ENCODE measurements at regions not wholly inside any gene's neighbourhood (a gene's known extent, or its start where the extent isn't known, plus 50 kb on each side); places are given as distances from the start of the nearest gene placed in this dataset.
"Not testable (repeated sequence)": the region's sequence is repeated elsewhere in the genome, so short reads cannot be mapped to it uniquely, and the experiment has no call there.

DNA sequence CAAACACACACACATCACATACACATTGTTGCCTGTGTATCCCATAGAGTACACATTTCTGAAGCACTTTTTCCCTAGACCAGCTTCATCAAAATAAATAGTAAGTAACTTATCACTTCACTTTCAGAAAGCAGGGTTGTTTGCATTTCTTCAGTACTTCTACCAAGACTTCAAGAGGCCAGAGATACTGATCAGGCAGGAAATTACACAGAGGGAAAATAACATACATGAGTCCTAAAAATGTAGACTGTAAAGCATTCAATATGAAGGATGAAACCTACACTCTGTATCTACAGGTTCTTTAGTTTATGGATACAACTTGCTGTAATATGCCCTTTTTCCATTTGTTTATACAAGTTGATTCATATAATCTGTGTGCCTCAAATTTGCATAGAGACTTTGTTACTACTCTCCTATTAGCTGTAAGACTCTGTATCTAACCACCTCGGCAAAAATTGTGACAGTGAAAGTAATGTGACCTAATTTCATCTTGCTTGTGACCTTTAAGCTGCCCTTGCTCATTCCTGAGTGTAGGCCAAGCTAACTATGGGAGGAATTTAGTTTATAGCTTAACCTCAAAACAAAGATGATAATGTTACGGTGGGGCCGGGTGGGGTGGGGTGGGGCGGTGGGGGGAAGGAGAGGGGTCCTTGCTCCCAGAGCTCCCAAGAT lies 228.9 kb upstream of the SPOPL start:
- no peak for DNase-seq
- no peak overlapping the region for H3K4me3 ChIP-seq
- H3K36me3 ChIP-seq, result no peaks in the 10 kb centered on the region
- WGBS, 2 donors, result 68 to 84% methylated on average over 4 of the region's 4 CpGs
- H3K9me3 ChIP-seq, result no peaks in the 10 kb centered on the region
- TF ChIP-seq POLR2A (IDR thresholded peaks at IDR 0.05) (no peak), POLR2AphosphoS5 (IDR thresholded peaks at IDR 0.05) (no peak)
- TF ChIP-seq, protein P1, sequence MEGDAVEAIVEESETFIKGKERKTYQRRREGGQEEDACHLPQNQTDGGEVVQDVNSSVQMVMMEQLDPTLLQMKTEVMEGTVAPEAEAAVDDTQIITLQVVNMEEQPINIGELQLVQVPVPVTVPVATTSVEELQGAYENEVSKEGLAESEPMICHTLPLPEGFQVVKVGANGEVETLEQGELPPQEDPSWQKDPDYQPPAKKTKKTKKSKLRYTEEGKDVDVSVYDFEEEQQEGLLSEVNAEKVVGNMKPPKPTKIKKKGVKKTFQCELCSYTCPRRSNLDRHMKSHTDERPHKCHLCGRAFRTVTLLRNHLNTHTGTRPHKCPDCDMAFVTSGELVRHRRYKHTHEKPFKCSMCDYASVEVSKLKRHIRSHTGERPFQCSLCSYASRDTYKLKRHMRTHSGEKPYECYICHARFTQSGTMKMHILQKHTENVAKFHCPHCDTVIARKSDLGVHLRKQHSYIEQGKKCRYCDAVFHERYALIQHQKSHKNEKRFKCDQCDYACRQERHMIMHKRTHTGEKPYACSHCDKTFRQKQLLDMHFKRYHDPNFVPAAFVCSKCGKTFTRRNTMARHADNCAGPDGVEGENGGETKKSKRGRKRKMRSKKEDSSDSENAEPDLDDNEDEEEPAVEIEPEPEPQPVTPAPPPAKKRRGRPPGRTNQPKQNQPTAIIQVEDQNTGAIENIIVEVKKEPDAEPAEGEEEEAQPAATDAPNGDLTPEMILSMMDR (IDR thresholded peaks at IDR 0.05), result no peak
- H3K27ac ChIP-seq, result no peak overlapping the region
- no peaks in the 10 kb centered on the region for H3K27me3 ChIP-seq
- intact Hi-C loops (cut with DNase I), result no loop called here
- H3K4me1 ChIP-seq, result no peaks in the 10 kb centered on the region

DNA sequence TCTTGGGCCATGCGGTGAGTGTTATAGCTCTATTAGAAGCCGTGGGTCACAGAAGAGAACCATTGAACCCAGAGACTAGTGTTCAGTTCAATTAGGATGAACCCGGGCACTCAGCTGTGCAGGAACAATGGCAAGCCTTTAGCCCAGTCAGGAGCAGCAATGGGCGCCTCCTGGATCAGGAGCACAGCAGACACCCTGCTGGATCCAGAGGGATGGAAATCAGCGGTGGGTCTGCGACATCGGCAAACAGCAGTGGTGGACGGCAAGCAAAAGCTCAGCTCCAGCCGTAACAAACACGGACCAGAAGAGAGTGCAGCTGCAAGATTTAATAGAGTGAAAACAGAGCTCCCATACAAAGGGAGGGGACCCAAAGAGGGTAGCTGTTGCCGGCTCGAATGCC lies 228.3 kb upstream of the SPOPL start:
- H3K9me3 ChIP-seq; H3K36me3 ChIP-seq; H3K27ac ChIP-seq; H3K4me1 ChIP-seq; DNase-seq; H3K4me3 ChIP-seq; H3K27me3 ChIP-seq; intact Hi-C loops (cut with DNase I): not testable (repeated sequence)
- WGBS, 2 donors, result 96 to 97% methylated on average over 12 of the region's 12 CpGs

DNA sequence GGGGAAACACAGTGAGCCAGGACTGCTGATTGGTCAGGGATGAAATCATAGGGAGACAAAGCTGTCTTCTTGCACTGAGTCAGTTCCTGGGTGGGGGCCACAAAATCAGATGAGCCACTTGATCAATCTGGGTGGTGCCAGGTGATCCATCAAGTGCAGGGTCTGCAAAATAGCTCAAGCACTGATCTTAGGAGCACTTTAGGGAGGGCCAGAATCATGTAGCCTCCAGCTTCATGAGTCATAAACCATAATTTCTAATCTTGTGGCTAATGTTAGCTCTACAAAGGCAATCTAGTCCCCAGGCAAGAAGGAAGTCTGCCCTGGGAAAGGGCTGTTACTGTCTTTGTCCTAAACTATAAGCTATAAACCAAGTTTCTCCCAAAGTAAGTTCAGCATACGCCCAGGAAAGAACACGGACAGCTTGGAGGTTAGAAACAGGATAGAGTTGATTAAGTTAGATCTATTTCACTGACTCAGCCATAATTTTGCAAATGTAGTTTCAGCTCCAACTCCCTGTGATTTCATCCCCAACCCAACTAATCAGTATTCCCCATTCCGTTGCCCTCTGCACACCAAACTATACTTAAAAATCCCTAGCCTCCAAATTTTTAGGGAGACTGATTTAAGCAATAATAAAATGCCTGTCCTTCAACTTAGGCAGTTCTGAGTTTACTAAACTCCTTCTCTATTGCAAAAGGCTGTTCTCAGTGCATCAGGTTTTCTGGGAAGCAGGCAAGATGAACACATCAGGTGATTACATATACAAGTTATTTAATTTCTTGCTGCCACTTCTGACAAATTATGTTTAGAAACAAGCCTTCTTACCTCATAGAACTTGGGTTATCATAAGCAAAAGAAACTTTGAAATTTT lies 226.9 kb upstream of the SPOPL start:
- no peak for DNase-seq
- WGBS, 2 donors, result 22 to 73% methylated on average over 3 of the region's 3 CpGs
- no peaks in the 10 kb centered on the region for H3K9me3 ChIP-seq
- intact Hi-C loops (cut with DNase I), result no loop called here
- no peaks in the 10 kb centered on the region for H3K4me1 ChIP-seq
- H3K4me3 ChIP-seq, result no peak overlapping the region
- H3K27me3 ChIP-seq, result no peaks in the 10 kb centered on the region
- no peaks in the 10 kb centered on the region for H3K36me3 ChIP-seq
- H3K27ac ChIP-seq, result no peak overlapping the region
- TF ChIP-seq POLR2AphosphoS5 (IDR thresholded peaks at IDR 0.05) (no peak), POLR2A (IDR thresholded peaks at IDR 0.05) (no peak), EP300 (IDR thresholded peaks at IDR 0.05) (no peak)
- TF ChIP-seq, protein P1 (IDR thresholded peaks at IDR 0.05), result no peak

DNA sequence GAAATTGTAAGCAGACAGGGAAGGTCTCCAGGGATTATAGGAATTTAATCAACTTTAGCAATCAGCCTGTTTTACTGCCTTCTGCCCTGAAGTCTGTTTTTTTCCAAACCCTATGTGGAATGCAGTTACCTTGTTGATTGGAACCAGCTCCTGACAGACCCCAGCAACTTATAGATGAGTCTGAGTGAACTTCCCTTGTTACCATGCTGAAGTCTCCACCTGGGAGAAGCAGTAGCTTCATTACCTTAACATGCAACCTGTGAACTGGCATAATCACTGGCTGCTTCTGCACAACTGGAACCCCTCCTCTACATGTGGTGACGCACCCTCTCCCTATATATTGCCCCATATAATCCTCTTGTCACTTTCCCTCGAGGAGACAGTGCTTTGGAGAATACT lies 226.3 kb upstream of the SPOPL start:
- no peaks in the 10 kb centered on the region for H3K36me3 ChIP-seq
- no peaks in the 10 kb centered on the region for H3K4me1 ChIP-seq
- intact Hi-C loops (cut with DNase I), result no loop called here
- WGBS, 2 donors, result 16 to 51% methylated on average over 2 of the region's 2 CpGs
- no peak overlapping the region for H3K27ac ChIP-seq
- H3K4me3 ChIP-seq, result no peak overlapping the region
- no peaks in the 10 kb centered on the region for H3K27me3 ChIP-seq
- H3K9me3 ChIP-seq, result no peaks in the 10 kb centered on the region
- no peak for TF ChIP-seq POLR2A (IDR thresholded peaks at IDR 0.05)
- TF ChIP-seq, protein P1 (IDR thresholded peaks at IDR 0.05), result no peak
- TF ChIP-seq EP300 (IDR thresholded peaks at IDR 0.05), result no peak
- no peak for TF ChIP-seq POLR2AphosphoS5 (IDR thresholded peaks at IDR 0.05)
- no peak for DNase-seq

DNA sequence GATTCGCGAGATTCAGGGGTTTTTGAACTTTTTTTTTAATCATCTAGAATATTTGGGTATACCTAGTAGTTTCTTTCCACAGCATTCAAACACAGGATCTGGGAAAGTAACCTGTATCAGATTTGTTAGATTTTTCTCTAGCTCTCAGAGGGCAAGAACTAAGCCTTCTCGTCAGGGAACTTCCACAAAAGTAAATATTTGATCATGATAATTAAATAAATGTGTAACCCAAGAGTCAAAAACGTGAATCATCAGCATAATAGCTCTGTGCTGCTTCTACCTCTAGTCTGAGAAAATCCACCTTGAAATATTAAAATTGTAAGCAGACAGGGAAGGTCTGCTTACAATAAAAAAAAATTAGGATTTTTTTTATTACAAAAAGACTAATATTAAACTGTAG lies 225.7 kb upstream of the SPOPL start:
- WGBS, 2 donors, result 13 to 49% methylated on average over 4 of the region's 4 CpGs
- no peak for DNase-seq
- Histone ChIP-seq H3K9me3 (no peaks in the 10 kb centered on the region), H3K36me3 (no peaks in the 10 kb centered on the region), H3K4me3 (no peak overlapping the region), H3K27ac (no peak overlapping the region), H3K27me3 (no peaks in the 10 kb centered on the region), H3K4me1 (no peaks in the 10 kb centered on the region)
- no peak for TF ChIP-seq EP300 (IDR thresholded peaks at IDR 0.05)
- TF ChIP-seq POLR2AphosphoS5 (IDR thresholded peaks at IDR 0.05), result no peak
- TF ChIP-seq, protein P1 (IDR thresholded peaks at IDR 0.05), result no peak
- TF ChIP-seq POLR2A (IDR thresholded peaks at IDR 0.05), result no peak
- intact Hi-C loops (cut with DNase I), result no loop called here
